Pancreas (tissue), 10 donors: ENCODE measurements at regions not wholly inside any gene's neighbourhood (a gene's known extent, or its start where the extent isn't known, plus 50 kb on each side); places are given as distances from the start of the nearest gene placed in this dataset.

Source experiments
- ATAC-seq, 4 donors: fragments of 200-7000 bp; cut with Tn5 transposase; one replicate each; pipeline versions ENCODE4 v1.8.0 to v1.9.1; 2020; ENCODE audit warnings: mild to moderate bottlenecking in 4 of 4, moderate library complexity in 4 of 4
- DNase-seq, 6 donors: peaks; one replicate each; pipeline ENCODE4 v3.0.0-alpha.2; 2020
- FAIRE-seq: peaks from 2 replicates; lab custom pipeline; 2012; peaks lifted over from hg19 to GRCh38; lab: Jason Lieb, UNC
- H3K27ac ChIP-seq, 4 donors: fragments of 200-600 bp; sonication (generic); 1 replicate in 3 of 4; 2 replicates in 1 of 4; pipeline versions ENCODE4 v1.5.0 to v1.8.0; 2020
- H3K27me3 ChIP-seq, 4 donors: fragments of 200-600 bp; one replicate each; pipeline ENCODE4 v1.8.0; 2021
- H3K36me3 ChIP-seq, 3 donors: fragments of 200-600 bp; sonication (generic) in 1 of 3; one replicate each; pipeline versions ENCODE4 v1.5.0 to v1.8.0; 2020 to 2021
- H3K4me1 ChIP-seq, 3 donors: fragments of 200-600 bp; one replicate each; pipeline ENCODE4 v1.8.0; 2021
- H3K4me3 ChIP-seq, 4 donors: fragments of 200-600 bp; sonication (generic) in 2 of 4; one replicate each; pipeline versions ENCODE4 v1.5.0 to v1.8.0; 2020 to 2021
- H3K9me3 ChIP-seq, 4 donors: fragments of 200-600 bp; one replicate each; pipeline ENCODE4 v1.8.0; 2021
- CTCF ChIP-seq, 4 donors: fragments of 200-600 bp; sonication (generic) in 3 of 4; IDR thresholded peaks; one replicate each; pipeline versions ENCODE4 v1.5.0 to v1.8.0; 2021; ENCODE audit warnings: antibody characterized with exemption in 4 of 4
- WGBS, 2 donors: extraction: QIAGEN DNeasy Blood & Tissue Kit; methylation state at CpG; one replicate each; pipeline ENCODE4 v1.1.7; 2013; 5-methylcytosine and 5-hydroxymethylcytosine counted together
- intact Hi-C, 3 donors: fragments of 100-400 bp; cut with DNase I; formaldehyde crosslinking; loops; one replicate each; pipeline versions ENCODE4 v1.11.1 to v1.14.2; 2022
- donor health status: healthy with polysubstance abuse.
- donor health status: DM: no; HTN: no; CAD: no; lungs with moderate emphysema.
- donor health status: DM: no; HTN: no; CAD: no.
- donor health status: control.
- donor health status: control.
- donor health status: Bipolar disorder and iron deficiency.
- donor health status: DM: yes; HTN: yes; CAD: no.
- donor health status: DM: no; HTN: no; CAD: no.
- donor health status: DM: no; HTN: no; CAD: no.
- donor health status: DM: yes; HTN: yes; CAD: no.

- no peak for TF ChIP-seq CTCF (IDR thresholded peaks at IDR 0.05)
- no peaks in the 10 kb centered on the region for H3K4me1 ChIP-seq
- FAIRE-seq (no peak), ATAC-seq (peak in 1 of 4 donors; percentile 28), DNase-seq (no peak)
- H3K27ac ChIP-seq: no peak overlapping the region
- no peaks in the 10 kb centered on the region for H3K27me3 ChIP-seq
- no peak overlapping the region for H3K4me3 ChIP-seq
- 59 to 71% methylated on average over 4 of the region's 4 CpGs for WGBS, 2 donors
- intact Hi-C loops: no loop called here
- H3K9me3 ChIP-seq: no peaks in the 10 kb centered on the region
- H3K36me3 ChIP-seq: no peaks in the 10 kb centered on the region
Observed at GRCh38 chr1:244114892-244115291, 63.8 kb downstream of the ZBTB18 start.

GRCh38 chr1:244116946-244117345 lies 65.9 kb downstream of the ZBTB18 start:
- intact Hi-C loops: no loop called here
- H3K4me1 ChIP-seq: no peaks in the 10 kb centered on the region
- no peaks in the 10 kb centered on the region for H3K36me3 ChIP-seq
- WGBS, 2 donors: 85 to 95% methylated on average over 3 of the region's 3 CpGs
- no peak for TF ChIP-seq CTCF (IDR thresholded peaks at IDR 0.05)
- DNase-seq (no peak), ATAC-seq (no peak), FAIRE-seq (no peak)
- no peak overlapping the region for H3K4me3 ChIP-seq
- H3K9me3 ChIP-seq: no peaks in the 10 kb centered on the region
- no peaks in the 10 kb centered on the region for H3K27me3 ChIP-seq
- H3K27ac ChIP-seq: no peak overlapping the region

GRCh38 chr1:244118109-244118761 lies 67.2 kb downstream of the ZBTB18 start:
- 22 to 24% methylated on average over 16 of the region's 16 CpGs for WGBS, 2 donors
- no peak for FAIRE-seq

GRCh38 chr1:244128591-244129383 lies 77.7 kb downstream of the ZBTB18 start:
- H3K36me3 ChIP-seq: no peaks in the 10 kb centered on the region
- no peak overlapping the region for H3K4me3 ChIP-seq
- FAIRE-seq (no peak), ATAC-seq (no peak), DNase-seq (no peak)
- no peaks in the 10 kb centered on the region for H3K27me3 ChIP-seq
- WGBS, 2 donors: 66 to 77% methylated on average over 6 of the region's 6 CpGs
- intact Hi-C loops: no loop called here
- H3K27ac ChIP-seq: no peak overlapping the region
- no peaks in the 10 kb centered on the region for H3K9me3 ChIP-seq
- TF ChIP-seq CTCF (IDR thresholded peaks at IDR 0.05): no peak
- no peaks in the 10 kb centered on the region for H3K4me1 ChIP-seq

More at GRCh38 chr1:244118109-244118761, 67.2 kb downstream of the ZBTB18 start:
- no peak overlapping the region for H3K4me3 ChIP-seq
- DNase-seq (no peak), ATAC-seq (no peak)
- no peaks in the 10 kb centered on the region for H3K27me3 ChIP-seq
- no peak for TF ChIP-seq CTCF (IDR thresholded peaks at IDR 0.05)
- no peaks in the 10 kb centered on the region for H3K36me3 ChIP-seq
- intact Hi-C loops: no loop called here
- no peak overlapping the region for H3K27ac ChIP-seq
- no peaks in the 10 kb centered on the region for H3K9me3 ChIP-seq
- H3K4me1 ChIP-seq: no peaks in the 10 kb centered on the region

- no peak for TF ChIP-seq CTCF (IDR thresholded peaks at IDR 0.05)
- FAIRE-seq: no peak
- Histone ChIP-seq H3K27me3 (no peaks in the 10 kb centered on the region), H3K36me3 (no peaks in the 10 kb centered on the region), H3K27ac (no peak overlapping the region), H3K9me3 (no peaks in the 10 kb centered on the region), H3K4me1 (no peaks in the 10 kb centered on the region), H3K4me3 (no peak overlapping the region)
- no peak for ATAC-seq
- DNase-seq: no peak
- WGBS, 2 donors: 56 to 69% methylated on average over 2 of the region's 2 CpGs
- intact Hi-C loops: no loop called here
Observed at GRCh38 chr1:244137276-244137675, 86.2 kb downstream of the ZBTB18 start.
